ENCODE measurements at regions not wholly inside any gene's neighbourhood (a gene's known extent, or its start where the extent isn't known, plus 50 kb on each side); places are given as distances from the start of the nearest gene placed in this dataset.

DNA sequence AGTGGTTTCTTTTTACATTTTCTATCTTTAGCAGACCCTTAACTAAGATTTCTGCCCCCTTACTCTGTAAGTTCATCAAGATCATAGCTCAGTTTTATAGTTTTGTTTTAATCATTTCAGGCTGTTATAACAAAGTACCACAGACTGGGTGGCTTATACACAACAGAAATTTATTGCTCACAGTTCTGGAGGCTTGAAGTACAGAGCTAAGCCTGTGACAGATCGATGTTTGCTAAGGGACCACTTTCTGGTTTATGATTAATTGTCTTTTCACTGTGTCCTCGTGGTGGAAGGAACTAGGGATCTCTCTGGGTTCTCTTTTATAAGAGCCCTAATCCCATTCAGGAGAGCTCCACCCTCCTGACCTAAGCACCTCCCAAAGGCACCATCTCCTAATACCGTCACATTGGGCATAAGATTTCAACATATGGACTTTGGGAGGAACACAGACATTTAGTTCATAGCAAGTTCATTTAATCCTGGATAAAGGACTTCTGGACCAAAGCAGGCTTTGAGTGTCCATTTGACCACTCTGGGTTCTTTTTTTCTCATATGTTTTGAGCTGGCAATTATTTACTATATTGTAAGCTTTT lies 137.0 kb upstream of the IL15 start:
- no peaks in the 10 kb centered on the region for H3K79me2 ChIP-seq (ENCODE audit: insufficient read depth, low read depth)
- H3K4me3 ChIP-seq (IDR thresholded peaks at IDR 0.05; ENCODE audit: insufficient read depth, low read depth, low read length), result no peak overlapping the region
- no peaks in the 10 kb centered on the region for H3K27me3 ChIP-seq (ENCODE audit: insufficient read depth, low read depth)
- no peak overlapping the region for H3K9ac ChIP-seq
- H3K4me1 ChIP-seq (ENCODE audit: low read depth, poor library complexity, severe bottlenecking), result no peaks in the 10 kb centered on the region
- no peaks in the 10 kb centered on the region for H3K36me3 ChIP-seq (ENCODE audit: insufficient read depth)
- TF ChIP-seq, protein P1, sequence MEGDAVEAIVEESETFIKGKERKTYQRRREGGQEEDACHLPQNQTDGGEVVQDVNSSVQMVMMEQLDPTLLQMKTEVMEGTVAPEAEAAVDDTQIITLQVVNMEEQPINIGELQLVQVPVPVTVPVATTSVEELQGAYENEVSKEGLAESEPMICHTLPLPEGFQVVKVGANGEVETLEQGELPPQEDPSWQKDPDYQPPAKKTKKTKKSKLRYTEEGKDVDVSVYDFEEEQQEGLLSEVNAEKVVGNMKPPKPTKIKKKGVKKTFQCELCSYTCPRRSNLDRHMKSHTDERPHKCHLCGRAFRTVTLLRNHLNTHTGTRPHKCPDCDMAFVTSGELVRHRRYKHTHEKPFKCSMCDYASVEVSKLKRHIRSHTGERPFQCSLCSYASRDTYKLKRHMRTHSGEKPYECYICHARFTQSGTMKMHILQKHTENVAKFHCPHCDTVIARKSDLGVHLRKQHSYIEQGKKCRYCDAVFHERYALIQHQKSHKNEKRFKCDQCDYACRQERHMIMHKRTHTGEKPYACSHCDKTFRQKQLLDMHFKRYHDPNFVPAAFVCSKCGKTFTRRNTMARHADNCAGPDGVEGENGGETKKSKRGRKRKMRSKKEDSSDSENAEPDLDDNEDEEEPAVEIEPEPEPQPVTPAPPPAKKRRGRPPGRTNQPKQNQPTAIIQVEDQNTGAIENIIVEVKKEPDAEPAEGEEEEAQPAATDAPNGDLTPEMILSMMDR (conservative IDR thresholded peaks at IDR 0.05; ENCODE audit: low read depth, low read length), result no peak
- no peak overlapping the region for H3K4me2 ChIP-seq
- H4K20me1 ChIP-seq (ENCODE audit: insufficient read depth), result no peaks in the 10 kb centered on the region
- no peak overlapping the region for H3K27ac ChIP-seq
- no peak overlapping the region for H2AFZ ChIP-seq (ENCODE audit: low read depth)

DNA sequence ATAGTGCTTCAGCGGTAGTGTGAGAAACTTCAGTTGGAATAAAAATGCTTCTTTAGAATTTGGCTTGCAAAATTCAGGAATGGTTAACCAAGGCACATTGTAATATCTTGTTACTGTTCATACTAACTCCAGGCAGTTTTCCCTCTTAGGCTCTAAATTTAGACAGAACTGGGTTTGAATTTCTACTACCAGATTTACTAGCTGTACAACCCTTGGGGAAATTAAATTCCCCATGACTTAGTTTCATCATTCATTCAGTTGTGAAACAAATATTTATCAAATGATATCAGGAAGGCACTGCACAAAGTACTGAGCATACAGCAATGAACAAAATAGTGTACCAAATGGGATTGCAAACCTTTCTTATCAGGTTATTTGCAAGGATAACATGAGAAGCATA lies 135.0 kb upstream of the IL15 start:
- Histone ChIP-seq H3K79me2 (ENCODE audit: insufficient read depth, low read depth) (no peaks in the 10 kb centered on the region), H3K27ac (no peak overlapping the region), H2AFZ (ENCODE audit: low read depth) (no peak overlapping the region), H4K20me1 (ENCODE audit: insufficient read depth) (no peaks in the 10 kb centered on the region), H3K9ac (no peak overlapping the region), H3K4me1 (ENCODE audit: low read depth, poor library complexity, severe bottlenecking) (no peaks in the 10 kb centered on the region), H3K36me3 (ENCODE audit: insufficient read depth) (no peaks in the 10 kb centered on the region), H3K27me3 (ENCODE audit: insufficient read depth, low read depth) (no peaks in the 10 kb centered on the region), H3K4me3 (IDR thresholded peaks at IDR 0.05; ENCODE audit: insufficient read depth, low read depth, low read length) (no peak overlapping the region), H3K4me2 (no peak overlapping the region)
- TF ChIP-seq, protein P1 (conservative IDR thresholded peaks at IDR 0.05; ENCODE audit: low read depth, low read length), result no peak

DNA sequence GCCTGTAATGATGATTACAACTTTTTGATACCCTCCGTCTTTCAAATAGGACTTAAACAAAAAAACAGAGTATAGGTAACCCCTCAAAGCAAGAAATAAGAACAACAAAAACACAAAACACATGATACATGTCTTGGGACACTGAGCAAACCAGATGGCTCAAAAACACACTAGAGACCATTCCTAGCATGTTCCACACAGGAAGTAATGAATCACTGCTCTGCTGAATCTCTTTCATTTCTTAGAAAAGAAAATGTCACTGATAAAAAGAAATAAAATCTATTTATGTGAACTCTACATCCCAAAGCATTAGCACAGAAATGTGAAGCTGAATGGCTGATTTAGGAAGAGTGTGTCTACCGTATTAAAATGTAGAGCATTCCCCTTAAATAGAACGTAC lies 134.5 kb upstream of the IL15 start:
- H3K4me1 ChIP-seq (ENCODE audit: low read depth, poor library complexity, severe bottlenecking), result no peaks in the 10 kb centered on the region
- no peak overlapping the region for H3K27ac ChIP-seq
- no peak overlapping the region for H2AFZ ChIP-seq (ENCODE audit: low read depth)
- H3K36me3 ChIP-seq (ENCODE audit: insufficient read depth), result no peaks in the 10 kb centered on the region
- H3K79me2 ChIP-seq (ENCODE audit: insufficient read depth, low read depth), result no peaks in the 10 kb centered on the region
- no peak overlapping the region for H3K4me2 ChIP-seq
- H3K27me3 ChIP-seq (ENCODE audit: insufficient read depth, low read depth), result no peaks in the 10 kb centered on the region
- TF ChIP-seq, protein P1 (conservative IDR thresholded peaks at IDR 0.05; ENCODE audit: low read depth, low read length), result no peak
- no peak overlapping the region for H3K4me3 ChIP-seq (IDR thresholded peaks at IDR 0.05; ENCODE audit: insufficient read depth, low read depth, low read length)
- no peaks in the 10 kb centered on the region for H4K20me1 ChIP-seq (ENCODE audit: insufficient read depth)
- H3K9ac ChIP-seq, result no peak overlapping the region

DNA sequence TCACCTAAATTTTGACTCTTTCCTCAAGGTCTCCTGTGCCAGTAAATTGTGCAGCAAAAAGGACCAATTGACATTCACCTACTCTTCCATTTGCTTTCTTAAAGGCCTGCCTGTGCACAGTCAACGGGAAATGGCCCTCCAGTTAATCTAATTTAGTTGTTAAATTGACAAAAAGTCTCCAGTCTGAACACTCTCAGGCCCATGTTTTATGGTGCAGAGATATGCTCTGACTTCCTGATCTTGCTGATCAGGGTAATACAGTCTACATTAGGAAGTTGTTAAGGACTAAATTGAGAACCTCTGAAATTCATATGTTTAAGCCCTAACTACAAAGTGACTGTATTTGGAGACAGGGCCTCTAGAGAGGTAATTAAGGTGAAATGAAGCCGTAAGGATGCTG lies 133.6 kb upstream of the IL15 start:
- no peak overlapping the region for H3K27ac ChIP-seq
- H3K4me2 ChIP-seq, result no peak overlapping the region
- no peak overlapping the region for H3K4me3 ChIP-seq (IDR thresholded peaks at IDR 0.05; ENCODE audit: insufficient read depth, low read depth, low read length)
- no peak overlapping the region for H2AFZ ChIP-seq (ENCODE audit: low read depth)
- TF ChIP-seq, protein P1 (conservative IDR thresholded peaks at IDR 0.05; ENCODE audit: low read depth, low read length), result no peak
- H3K27me3 ChIP-seq (ENCODE audit: insufficient read depth, low read depth), result no peaks in the 10 kb centered on the region
- H3K36me3 ChIP-seq (ENCODE audit: insufficient read depth), result no peaks in the 10 kb centered on the region
- H3K9ac ChIP-seq, result no peak overlapping the region
- H4K20me1 ChIP-seq (ENCODE audit: insufficient read depth), result no peaks in the 10 kb centered on the region
- no peaks in the 10 kb centered on the region for H3K79me2 ChIP-seq (ENCODE audit: insufficient read depth, low read depth)
- H3K4me1 ChIP-seq (ENCODE audit: low read depth, poor library complexity, severe bottlenecking), result no peaks in the 10 kb centered on the region

All from KMS-11 (cell line).